ENCODE measurements at regions not wholly inside any gene's neighbourhood (a gene's known extent, or its start where the extent isn't known, plus 50 kb on each side); places are given as distances from the start of the nearest gene placed in this dataset.

GRCh38 chr12:97645726-97646125, 183.1 kb downstream of the RMST start:
- no peak for TF ChIP-seq YBX1 (IDR thresholded peaks at IDR 0.05)
- TF ChIP-seq TARDBP (IDR thresholded peaks at IDR 0.05; ENCODE audit: borderline replicate concordance): no peak
- TF ChIP-seq REST (IDR thresholded peaks at IDR 0.05; ENCODE audit: low read depth, low read length): no peak
- TF ChIP-seq BRCA1 (IDR thresholded peaks at IDR 0.05; ENCODE audit: low read depth, low read length): no peak
- TF ChIP-seq, protein P1, sequence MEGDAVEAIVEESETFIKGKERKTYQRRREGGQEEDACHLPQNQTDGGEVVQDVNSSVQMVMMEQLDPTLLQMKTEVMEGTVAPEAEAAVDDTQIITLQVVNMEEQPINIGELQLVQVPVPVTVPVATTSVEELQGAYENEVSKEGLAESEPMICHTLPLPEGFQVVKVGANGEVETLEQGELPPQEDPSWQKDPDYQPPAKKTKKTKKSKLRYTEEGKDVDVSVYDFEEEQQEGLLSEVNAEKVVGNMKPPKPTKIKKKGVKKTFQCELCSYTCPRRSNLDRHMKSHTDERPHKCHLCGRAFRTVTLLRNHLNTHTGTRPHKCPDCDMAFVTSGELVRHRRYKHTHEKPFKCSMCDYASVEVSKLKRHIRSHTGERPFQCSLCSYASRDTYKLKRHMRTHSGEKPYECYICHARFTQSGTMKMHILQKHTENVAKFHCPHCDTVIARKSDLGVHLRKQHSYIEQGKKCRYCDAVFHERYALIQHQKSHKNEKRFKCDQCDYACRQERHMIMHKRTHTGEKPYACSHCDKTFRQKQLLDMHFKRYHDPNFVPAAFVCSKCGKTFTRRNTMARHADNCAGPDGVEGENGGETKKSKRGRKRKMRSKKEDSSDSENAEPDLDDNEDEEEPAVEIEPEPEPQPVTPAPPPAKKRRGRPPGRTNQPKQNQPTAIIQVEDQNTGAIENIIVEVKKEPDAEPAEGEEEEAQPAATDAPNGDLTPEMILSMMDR (IDR thresholded peaks at IDR 0.05 in 2 of 3, conservative IDR thresholded peaks at IDR 0.05 in 1 of 3; ENCODE audit: control insufficient read depth in 2 of 3, extremely low read depth in 1 of 3, insufficient read depth in 1 of 3, low read depth in 3 of 3, low read length in 3 of 3): no peak
